Endothelial cell of umbilical vein (primary cell): ENCODE measurements at regions not wholly inside any gene's neighbourhood (a gene's known extent, or its start where the extent isn't known, plus 50 kb on each side); places are given as distances from the start of the nearest gene placed in this dataset.

ENCODE experiments used
- BruUV-seq: library from RNA; stranded (reverse); fragments of 400-500 nt; replicated peaks from 2 replicates; lab custom pipeline; 2021; lab: Mats Ljungman, UMichigan
- CTCF ChIA-PET: fragments of 300-600, 350-600 bp; sonication (Branson Sonifier 250); formaldehyde crosslinking; loops from one replicate; lab custom pipeline; 2021; ENCODE audit warnings: antibody characterized with exemption, inconsistent platforms; lab: Charles Lee
- POLR2A ChIA-PET: fragments of 300-600, 350-600 bp; sonication (Branson Sonifier 250); formaldehyde crosslinking; loops from one replicate; lab custom pipeline; 2021; ENCODE audit warnings: antibody characterized with exemption, inconsistent platforms; lab: Charles Lee
- DNase-seq: peaks from one replicate; pipeline ENCODE4 v3.0.0-alpha.2; 2011; ENCODE audit warnings: low read depth, low spot score
- FAIRE-seq: peaks from 2 replicates; lab custom pipeline; 2011; peaks lifted over from hg19 to GRCh38; lab: Jason Lieb, UNC
- H2AFZ ChIP-seq: 2 replicates; pipeline ENCODE4 v1.6.0; 2012; ENCODE audit warnings: low read depth, low read length, control low read depth, inconsistent platforms
- H3K27ac ChIP-seq: 2 replicates; pipeline ENCODE4 v1.5.1; 2011; ENCODE audit warnings: low read depth, mild to moderate bottlenecking, control low read depth, low read length, moderate library complexity; ENCODE audit not compliant: insufficient read depth
- H3K27me3 ChIP-seq, 2 experiments: 2 replicates each; pipeline versions ENCODE4 v1.6.0 to v1.6.1; 2011; ENCODE audit warnings: low read length in 2 of 2, mixed read lengths in 1 of 2; ENCODE audit not compliant: control insufficient read depth in 2 of 2, insufficient read depth in 2 of 2
- H3K36me3 ChIP-seq, 2 experiments: 2 replicates in 1 of 2; 3 replicates in 1 of 2; pipeline ENCODE4 v1.5.1; 2011; ENCODE audit warnings: low read length in 2 of 2, mild to moderate bottlenecking in 1 of 2, moderate library complexity in 1 of 2; ENCODE audit not compliant: control insufficient read depth in 2 of 2, insufficient read depth in 2 of 2; ENCODE audit errors: extremely low read depth in 1 of 2
- H3K4me1 ChIP-seq: 3 replicates; pipeline ENCODE4 v1.5.1; 2011; ENCODE audit warnings: mild to moderate bottlenecking, low read length; ENCODE audit not compliant: control insufficient read depth, insufficient read depth; ENCODE audit errors: extremely low read depth
- H3K4me2 ChIP-seq: 2 replicates; pipeline ENCODE4 v1.6.1; 2011; ENCODE audit warnings: low read length, control low read depth, mixed read lengths; ENCODE audit not compliant: insufficient read depth
- H3K4me3 ChIP-seq, 3 experiments: fragments of 200-600 bp in 1 of 3; sonication (generic), shearing (Covaris generic) in 1 of 3; replicated peaks in 1 of 3; 2 replicates each; pipeline ENCODE4 v1.5.1; 2011 to 2016; ENCODE audit warnings: control low read depth in 3 of 3, low read length in 3 of 3, mild to moderate bottlenecking in 2 of 3, inconsistent platforms in 1 of 3, low read depth in 1 of 3, moderate library complexity in 1 of 3; ENCODE audit not compliant: insufficient read depth in 1 of 3
- H3K79me2 ChIP-seq: 2 replicates; pipeline ENCODE4 v1.6.0; 2012; ENCODE audit warnings: low read length, inconsistent platforms; ENCODE audit not compliant: control insufficient read depth, insufficient read depth
- H3K9ac ChIP-seq: replicated peaks from 2 replicates; pipeline ENCODE3; 2011; ENCODE audit warnings: low read length, control low read depth; ENCODE audit not compliant: insufficient read depth; ENCODE audit errors: extremely low read depth
- H3K9me1 ChIP-seq: replicated peaks from 3 replicates; pipeline ENCODE4 v1.6.0; 2011; ENCODE audit warnings: mild to moderate bottlenecking, low read length; ENCODE audit not compliant: control insufficient read depth, insufficient read depth; ENCODE audit errors: extremely low read depth
- H3K9me3 ChIP-seq: replicated peaks from 2 replicates; pipeline ENCODE4 v1.5.1; 2012; ENCODE audit warnings: low read length, inconsistent platforms; ENCODE audit not compliant: control insufficient read depth, insufficient read depth
- H4K20me1 ChIP-seq: replicated peaks from 2 replicates; pipeline ENCODE3; 2011; ENCODE audit warnings: mild to moderate bottlenecking, low read length; ENCODE audit not compliant: control insufficient read depth, insufficient read depth; ENCODE audit errors: extremely low read depth
- EZH2 ChIP-seq: IDR thresholded peaks from 2 replicates; pipeline ENCODE4 v1.6.1; 2012; ENCODE audit warnings: borderline replicate concordance, low read depth, mild to moderate bottlenecking, moderate library complexity, low read length, inconsistent platforms; ENCODE audit not compliant: severe bottlenecking
- FOS ChIP-seq: IDR thresholded peaks from 2 replicates; pipeline ENCODE4 v1.6.1; 2011; ENCODE audit warnings: mild to moderate bottlenecking, low read length, moderate library complexity, borderline replicate concordance; ENCODE audit not compliant: insufficient read depth
- GATA2 ChIP-seq: IDR thresholded peaks from 2 replicates; pipeline ENCODE4 v1.7.0; 2011; ENCODE audit warnings: low read depth, mild to moderate bottlenecking, moderate library complexity, mixed read lengths, low read length; ENCODE audit not compliant: insufficient read length, insufficient read depth
- JUN ChIP-seq: IDR thresholded peaks from 2 replicates; pipeline ENCODE4 v1.6.1; 2011; ENCODE audit warnings: borderline replicate concordance, low read depth; ENCODE audit not compliant: insufficient read length, insufficient read depth
- MYC ChIP-seq: IDR thresholded peaks from one replicate; pipeline ENCODE4 v1.6.1; 2011; ENCODE audit warnings: mild to moderate bottlenecking, low read depth, low read length
- POLR2A ChIP-seq: IDR thresholded peaks from 2 replicates; pipeline ENCODE4 v1.6.1; 2012; ENCODE audit warnings: low read depth, mild to moderate bottlenecking, control low read depth, low read length
- POLR2AphosphoS5 ChIP-seq: IDR thresholded peaks from 2 replicates; pipeline ENCODE4 v1.6.1; 2012; ENCODE audit warnings: low read depth, mild to moderate bottlenecking, control low read depth, low read length, moderate library complexity; ENCODE audit not compliant: insufficient read depth
- dilution Hi-C: fragments of 300-500 bp; cut with MboI; formaldehyde crosslinking; loops from one replicate; pipeline ENCODE4 v1.15.0; 2019; ENCODE audit warnings: low sequenced_read_pairs; ENCODE audit not compliant: extremely low pct_ligation_motif_present
- intact Hi-C: fragments of 100-400 bp; cut with micrococcal nuclease; formaldehyde crosslinking; loops from one replicate; pipeline ENCODE4 v1.10.0; 2022
- TF ChIP-seq, protein P1 (sequence below): IDR thresholded peaks from 2 replicates; pipeline ENCODE4 v1.6.1; 2011; ENCODE audit not compliant: insufficient read depth, insufficient read length
- TF ChIP-seq, protein P2 (sequence below), 2 donors: IDR thresholded peaks; 1 replicate in 1 of 2; 2 replicates in 1 of 2; pipeline ENCODE4 v1.5.1; 2011; ENCODE audit warnings: low read length in 2 of 2, mild to moderate bottlenecking in 2 of 2, moderate library complexity in 2 of 2, control low read depth in 1 of 2, inconsistent platforms in 1 of 2, low read depth in 1 of 2; ENCODE audit not compliant: insufficient read depth in 1 of 2; ENCODE audit errors: extremely low read depth in 1 of 2

DNA sequence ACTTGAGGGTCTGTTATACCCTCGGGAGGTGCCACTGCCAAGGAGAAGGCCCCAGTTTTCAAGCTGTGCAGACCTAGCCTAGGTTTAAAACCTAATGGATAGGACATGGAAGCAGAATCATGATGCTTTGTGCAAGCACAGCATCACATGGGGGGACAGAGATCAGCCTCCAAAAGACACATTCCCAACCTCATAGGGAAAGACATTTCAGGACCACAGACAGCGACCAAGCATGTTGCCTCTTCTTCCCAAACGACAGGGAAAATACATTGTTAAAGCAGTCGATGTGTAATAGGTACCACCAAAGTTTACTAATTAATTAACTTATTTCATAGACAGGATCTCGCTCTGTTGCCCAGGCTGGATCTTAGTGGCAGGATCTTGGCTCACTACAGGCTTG is 573.9 kb downstream of the TCERG1L start:
- Histone ChIP-seq H3K9me1 (no peaks in the 10 kb centered on the region), H3K9me3 (peaks cover 5% of the 10 kb centered on the region), H3K27ac (no peak overlapping the region), H3K36me3 (no peaks in the 10 kb centered on the region), H3K4me2 (no peak overlapping the region), H3K27me3 (no peaks in the 10 kb centered on the region), H3K4me1 (no peaks in the 10 kb centered on the region), H3K9ac (no peak overlapping the region), H3K4me3 (no peak overlapping the region), H3K79me2 (no peaks in the 10 kb centered on the region), H2AFZ (no peak overlapping the region), H4K20me1 (no peaks in the 10 kb centered on the region)
- no peak for DNase-seq
- intact Hi-C loops = no loop called here
- ChIA-PET CTCF (no interaction called here), POLR2A (no interaction called here)
- dilution Hi-C loops = no loop called here
- BruUV-seq = no TSS peak
- TF ChIP-seq POLR2A = no peak
- TF ChIP-seq POLR2AphosphoS5 = no peak
- TF ChIP-seq MYC = no peak
- TF ChIP-seq FOS = no peak
- no peak for TF ChIP-seq GATA2
- TF ChIP-seq, protein P1, sequence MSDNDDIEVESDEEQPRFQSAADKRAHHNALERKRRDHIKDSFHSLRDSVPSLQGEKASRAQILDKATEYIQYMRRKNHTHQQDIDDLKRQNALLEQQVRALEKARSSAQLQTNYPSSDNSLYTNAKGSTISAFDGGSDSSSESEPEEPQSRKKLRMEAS = no peak
- TF ChIP-seq, protein P2, sequence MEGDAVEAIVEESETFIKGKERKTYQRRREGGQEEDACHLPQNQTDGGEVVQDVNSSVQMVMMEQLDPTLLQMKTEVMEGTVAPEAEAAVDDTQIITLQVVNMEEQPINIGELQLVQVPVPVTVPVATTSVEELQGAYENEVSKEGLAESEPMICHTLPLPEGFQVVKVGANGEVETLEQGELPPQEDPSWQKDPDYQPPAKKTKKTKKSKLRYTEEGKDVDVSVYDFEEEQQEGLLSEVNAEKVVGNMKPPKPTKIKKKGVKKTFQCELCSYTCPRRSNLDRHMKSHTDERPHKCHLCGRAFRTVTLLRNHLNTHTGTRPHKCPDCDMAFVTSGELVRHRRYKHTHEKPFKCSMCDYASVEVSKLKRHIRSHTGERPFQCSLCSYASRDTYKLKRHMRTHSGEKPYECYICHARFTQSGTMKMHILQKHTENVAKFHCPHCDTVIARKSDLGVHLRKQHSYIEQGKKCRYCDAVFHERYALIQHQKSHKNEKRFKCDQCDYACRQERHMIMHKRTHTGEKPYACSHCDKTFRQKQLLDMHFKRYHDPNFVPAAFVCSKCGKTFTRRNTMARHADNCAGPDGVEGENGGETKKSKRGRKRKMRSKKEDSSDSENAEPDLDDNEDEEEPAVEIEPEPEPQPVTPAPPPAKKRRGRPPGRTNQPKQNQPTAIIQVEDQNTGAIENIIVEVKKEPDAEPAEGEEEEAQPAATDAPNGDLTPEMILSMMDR (IDR thresholded peaks at IDR 0.05; ENCODE audit: extremely low read depth in 1 of 2, insufficient read depth in 1 of 2, low read depth in 1 of 2, low read length in 2 of 2) = no peak
- TF ChIP-seq JUN = no peak
- TF ChIP-seq EZH2 = no peak
- FAIRE-seq = no peak
